ENCODE measurements at regions not wholly inside any gene's neighbourhood (a gene's known extent, or its start where the extent isn't known, plus 50 kb on each side); places are given as distances from the start of the nearest gene placed in this dataset.
"Not testable (repeated sequence)": the region's sequence is repeated elsewhere in the genome, so short reads cannot be mapped to it uniquely, and the experiment has no call there.

DNA sequence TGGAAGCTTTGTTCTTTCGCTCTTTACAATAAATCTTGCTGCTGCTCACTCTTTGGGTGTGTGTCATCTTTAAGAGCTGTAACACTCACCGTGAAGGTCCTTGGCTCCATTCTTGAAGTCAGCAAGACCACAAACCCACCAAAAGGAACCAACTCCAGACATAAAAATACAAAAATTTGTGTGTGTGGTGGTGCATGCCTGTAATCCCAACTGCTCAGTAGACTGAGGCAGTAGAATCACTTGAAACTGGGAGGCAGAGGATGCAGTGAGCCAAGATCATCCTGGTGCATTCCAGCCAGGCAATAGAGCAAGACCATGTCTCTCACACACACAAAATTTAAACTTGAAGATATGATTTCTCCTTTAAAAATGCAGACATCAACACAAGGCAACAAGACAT is 1431.7 kb upstream of the B3GALT2 start:
- in situ Hi-C loops (cut with MboI) (no loop called here), intact Hi-C loops (cut with micrococcal nuclease) (no loop called here)
- no peaks in the 10 kb centered on the region for H3K79me2 ChIP-seq (ENCODE audit: control insufficient read depth, insufficient read depth, low read length)
- H3K4me2 ChIP-seq (ENCODE audit: insufficient read depth, low read length): no peak overlapping the region
- H3K27me3 ChIP-seq (ENCODE audit: control insufficient read depth in 2 of 2, insufficient read depth in 2 of 2, low read length in 2 of 2): no peaks in the 10 kb centered on the region
- H2AFZ ChIP-seq (ENCODE audit: low read depth, low read length): no peak overlapping the region
- no peak overlapping the region for H3K27ac ChIP-seq (ENCODE audit: extremely low read depth, low read depth, low read length)
- POLR2A ChIA-PET: no interaction called here
- TF ChIP-seq ZKSCAN3 (CRISPR knock-in tag; IDR thresholded peaks at IDR 0.05): no peak
- TF ChIP-seq BRD9 (IDR thresholded peaks at IDR 0.05; ENCODE audit: low read depth, partially characterized antibody): no peak
- no TSS peak for BruUV-seq (replicated peaks)
- no peaks in the 10 kb centered on the region for H3K9me1 ChIP-seq (ENCODE audit: control insufficient read depth, insufficient read depth, low read length)
- H3K4me1 ChIP-seq (replicated peaks in 1 of 2; ENCODE audit: control insufficient read depth in 2 of 2, insufficient read depth in 2 of 2, low read length in 2 of 2): no peaks in the 10 kb centered on the region
- H4K20me1 ChIP-seq (replicated peaks; ENCODE audit: control insufficient read depth, insufficient read depth, low read length): no peaks in the 10 kb centered on the region
- 0% methylated on average over 2 of the region's 2 CpGs for WGBS (ENCODE audit: insufficient coverage, low coverage, missing lambda C conversion rate)
- no peak for DNase-seq (ENCODE audit: extremely low read depth in 1 of 4, low spot score in 3 of 4)
- no peak for FAIRE-seq
- CTCF ChIA-PET (ENCODE audit: low intra/inter-chr PET ratio): no interaction called here
- no peaks in the 10 kb centered on the region; the same call in 1 of the 2 replicates for H3K9me3 ChIP-seq (replicated peaks; ENCODE audit: control insufficient read depth, insufficient read depth, low read depth, low read length)
- H3K4me3 ChIP-seq: no peak overlapping the region
- no peak for ATAC-seq
- H3K36me3 ChIP-seq (ENCODE audit: control insufficient read depth, insufficient read depth, low read length): no peaks in the 10 kb centered on the region
- H3K9ac ChIP-seq (ENCODE audit: insufficient read depth in 1 of 2, low read depth in 2 of 2, low read length in 2 of 2): no peak overlapping the region

DNA sequence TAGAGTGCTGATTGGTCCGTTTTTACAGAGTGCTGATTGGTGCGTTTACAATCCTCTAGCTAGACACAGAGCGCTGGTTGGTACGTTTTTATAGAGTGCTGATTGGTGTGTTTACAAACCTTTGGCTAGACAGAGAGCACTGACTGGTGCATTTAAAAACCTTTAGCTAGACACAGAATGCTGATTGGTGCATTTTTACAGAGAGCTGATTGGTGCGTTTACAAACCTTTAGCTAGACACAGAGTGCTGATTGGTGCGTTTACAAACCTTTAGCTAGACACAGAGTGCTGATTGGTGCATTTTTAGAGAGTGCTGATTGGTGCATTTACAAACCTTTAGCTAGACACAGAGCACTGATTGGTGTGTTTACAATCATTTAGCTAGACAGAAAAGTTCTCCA is 1430.9 kb upstream of the B3GALT2 start:
- H3K9ac ChIP-seq (ENCODE audit: insufficient read depth in 1 of 2, low read depth in 2 of 2, low read length in 2 of 2); BruUV-seq (replicated peaks); CTCF ChIA-PET (ENCODE audit: low intra/inter-chr PET ratio); in situ Hi-C loops (cut with MboI); H3K4me1 ChIP-seq (replicated peaks in 1 of 2; ENCODE audit: control insufficient read depth in 2 of 2, insufficient read depth in 2 of 2, low read length in 2 of 2); intact Hi-C loops (cut with micrococcal nuclease); POLR2A ChIA-PET; ATAC-seq; H4K20me1 ChIP-seq (replicated peaks; ENCODE audit: control insufficient read depth, insufficient read depth, low read length); H2AFZ ChIP-seq (ENCODE audit: low read depth, low read length); FAIRE-seq; H3K9me3 ChIP-seq (replicated peaks; ENCODE audit: control insufficient read depth, insufficient read depth, low read depth, low read length); H3K36me3 ChIP-seq (ENCODE audit: control insufficient read depth, insufficient read depth, low read length); H3K4me2 ChIP-seq (ENCODE audit: insufficient read depth, low read length); H3K9me1 ChIP-seq (ENCODE audit: control insufficient read depth, insufficient read depth, low read length); H3K4me3 ChIP-seq; H3K27ac ChIP-seq (ENCODE audit: extremely low read depth, low read depth, low read length); DNase-seq (ENCODE audit: extremely low read depth in 1 of 4, low spot score in 3 of 4); H3K79me2 ChIP-seq (ENCODE audit: control insufficient read depth, insufficient read depth, low read length); H3K27me3 ChIP-seq (ENCODE audit: control insufficient read depth in 2 of 2, insufficient read depth in 2 of 2, low read length in 2 of 2): not testable (repeated sequence)
- TF ChIP-seq ZNF316 (IDR thresholded peaks at IDR 0.05): peak; percentile 27; the same call in 1 of the 2 replicates
- TF ChIP-seq NFYB (IDR thresholded peaks at IDR 0.05; ENCODE audit: extremely low read depth, insufficient read length): peak; percentile 17
- 3% methylated on average over 6 of the region's 6 CpGs for WGBS (ENCODE audit: insufficient coverage, low coverage, missing lambda C conversion rate)

All from K562 (cell line).